ENCODE measurements at regions not wholly inside any gene's neighbourhood (a gene's known extent, or its start where the extent isn't known, plus 50 kb on each side); places are given as distances from the start of the nearest gene placed in this dataset.

GRCh38 chrX:146154191-146154590 lies 336.6 kb downstream of the SLITRK2 start:
- DNase-seq: no peak

- no peak for DNase-seq
Observed at GRCh38 chrX:146160443-146161203, 343.0 kb downstream of the SLITRK2 start.

GRCh38 chrX:146173742-146174141 lies 356.1 kb downstream of the SLITRK2 start:
- DNase-seq: no peak

- no peak for DNase-seq
Observed at GRCh38 chrX:146181858-146182257, 364.2 kb downstream of the SLITRK2 start.

- no peak for DNase-seq
Observed at GRCh38 chrX:146186540-146186939, 368.9 kb downstream of the SLITRK2 start.

- DNase-seq: no peak
Observed at GRCh38 chrX:146189371-146189770, 371.7 kb downstream of the SLITRK2 start.

- no peak for DNase-seq
Observed at GRCh38 chrX:146208821-146209220, 391.2 kb downstream of the SLITRK2 start.

GRCh38 chrX:146224442-146224841 lies 406.8 kb downstream of the SLITRK2 start:
- no peak for DNase-seq

GRCh38 chrX:146238173-146238572 lies 420.5 kb downstream of the SLITRK2 start:
- no peak for DNase-seq

GRCh38 chrX:146241902-146242301 lies 424.3 kb downstream of the SLITRK2 start:
- DNase-seq: no peak

GRCh38 chrX:146243041-146243440 lies 425.4 kb downstream of the SLITRK2 start:
- no peak for DNase-seq

GRCh38 chrX:146259207-146259606 lies 441.6 kb downstream of the SLITRK2 start:
- DNase-seq: no peak

- no peak for DNase-seq
Observed at GRCh38 chrX:146264763-146265375, 447.2 kb downstream of the SLITRK2 start.

- no peak for DNase-seq
Observed at GRCh38 chrX:146278381-146278780, 460.8 kb downstream of the SLITRK2 start.
